ENCODE measurements at regions not wholly inside any gene's neighbourhood (a gene's known extent, or its start where the extent isn't known, plus 50 kb on each side); places are given as distances from the start of the nearest gene placed in this dataset.

DNA sequence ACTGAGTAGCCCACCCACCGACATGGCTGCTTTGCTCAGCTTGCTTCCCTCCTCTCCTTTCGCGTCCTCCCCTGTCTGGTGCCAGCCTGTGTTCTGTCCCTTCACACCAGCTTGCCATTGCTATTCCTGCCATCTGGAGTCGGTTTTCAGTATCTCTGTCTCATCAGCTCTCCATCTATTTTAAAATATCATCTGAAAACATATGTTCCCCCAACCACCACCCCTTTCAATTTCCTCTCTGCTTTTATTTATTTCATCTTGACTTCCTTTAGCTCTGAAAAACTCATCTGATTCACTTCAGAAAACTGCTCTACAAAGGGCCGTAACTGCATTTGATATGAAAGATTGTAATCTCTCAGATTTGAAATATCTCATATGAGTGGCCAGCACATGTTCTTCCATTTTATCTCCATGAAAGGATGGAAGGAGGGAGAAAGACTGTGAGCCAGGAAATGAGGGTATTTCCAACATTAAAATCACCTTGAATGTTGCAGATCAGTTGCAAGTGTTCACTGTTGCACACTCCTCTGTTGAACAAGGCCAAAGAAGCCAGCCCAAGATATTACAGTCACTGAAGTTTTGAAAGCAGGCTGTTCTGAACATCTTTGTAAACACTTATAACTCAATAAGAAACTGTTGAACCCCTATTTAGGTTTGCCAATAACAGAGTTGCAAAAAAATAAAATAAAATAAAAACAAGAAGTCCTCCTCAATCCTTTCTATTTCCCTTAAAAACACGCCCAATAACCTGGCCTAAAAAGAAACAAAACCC lies 202.4 kb upstream of the NEBL start:
- Histone ChIP-seq H3K4me3 (no peak overlapping the region), H3K4me2 (ENCODE audit: control insufficient read depth, insufficient read depth) (no peak overlapping the region), H3K9me3 (replicated peaks; ENCODE audit: control insufficient read depth, insufficient read depth, low read length) (no peaks in the 10 kb centered on the region), H3K4me1 (ENCODE audit: control insufficient read depth, insufficient read depth, low read length) (no peaks in the 10 kb centered on the region), H3K9ac (ENCODE audit: control insufficient read depth, insufficient read depth, low read length) (no peak overlapping the region), H4K20me1 (ENCODE audit: control insufficient read depth, insufficient read depth) (no peaks in the 10 kb centered on the region), H3K36me3 (ENCODE audit: control insufficient read depth in 2 of 2, insufficient read depth in 2 of 2, low read length in 1 of 2) (no peaks in the 10 kb centered on the region), H2AFZ (ENCODE audit: control insufficient read depth, low read depth, low read length) (no peak overlapping the region), H3K27ac (ENCODE audit: control insufficient read depth, insufficient read depth) (no peak overlapping the region), H3K79me2 (ENCODE audit: control insufficient read depth, insufficient read depth, low read length) (no peaks in the 10 kb centered on the region), H3K27me3 (replicated peaks in 1 of 2; ENCODE audit: control insufficient read depth in 2 of 2, insufficient read depth in 2 of 2, low read length in 1 of 2) (no peaks in the 10 kb centered on the region)
- WGBS (ENCODE audit: insufficient coverage, insufficient replicate concordance, low lambda C conversion rate, missing lambda C conversion rate), result 18% methylated on average over 6 of the region's 6 CpGs
- intact Hi-C loops (cut with micrococcal nuclease; ENCODE audit: unreplicated experiment), result no loop called here
- FAIRE-seq (no peak), DNase-seq (ENCODE audit: low read depth, low spot score) (no peak), ATAC-seq (no peak)
- ChIA-PET CTCF (no interaction called here), SMC1A (ENCODE audit: uncharacterized antibody, unreplicated experiment) (interaction anchor here (0.5 kb wide), 1 partner anchor 22 kb away, joined by 4 read pairs; no protein-coding TSS in a partner anchor), POLR2A (no interaction called here), RAD21 (ENCODE audit: unreplicated experiment) (no interaction called here)
- no TSS peak for BruUV-seq (replicated peaks)
- in situ Hi-C loops (cut with MboI), result loop anchor here (25.0 kb wide), 1 partner anchor 863 kb away; no protein-coding TSS in a partner anchor
- no peak for TF ChIP-seq RUNX3 (IDR thresholded peaks at IDR 0.05; ENCODE audit: low read length)
- TF ChIP-seq FOXM1 (IDR thresholded peaks at IDR 0.05; ENCODE audit: low read depth, low read length), result no peak
- TF ChIP-seq MXI1 (IDR thresholded peaks at IDR 0.05; ENCODE audit: low read depth, low read length), result no peak
- no peak for TF ChIP-seq SUPT20H (IDR thresholded peaks at IDR 0.05; ENCODE audit: borderline replicate concordance, control insufficient read depth, low read depth, low read length)
- TF ChIP-seq, protein P1, sequence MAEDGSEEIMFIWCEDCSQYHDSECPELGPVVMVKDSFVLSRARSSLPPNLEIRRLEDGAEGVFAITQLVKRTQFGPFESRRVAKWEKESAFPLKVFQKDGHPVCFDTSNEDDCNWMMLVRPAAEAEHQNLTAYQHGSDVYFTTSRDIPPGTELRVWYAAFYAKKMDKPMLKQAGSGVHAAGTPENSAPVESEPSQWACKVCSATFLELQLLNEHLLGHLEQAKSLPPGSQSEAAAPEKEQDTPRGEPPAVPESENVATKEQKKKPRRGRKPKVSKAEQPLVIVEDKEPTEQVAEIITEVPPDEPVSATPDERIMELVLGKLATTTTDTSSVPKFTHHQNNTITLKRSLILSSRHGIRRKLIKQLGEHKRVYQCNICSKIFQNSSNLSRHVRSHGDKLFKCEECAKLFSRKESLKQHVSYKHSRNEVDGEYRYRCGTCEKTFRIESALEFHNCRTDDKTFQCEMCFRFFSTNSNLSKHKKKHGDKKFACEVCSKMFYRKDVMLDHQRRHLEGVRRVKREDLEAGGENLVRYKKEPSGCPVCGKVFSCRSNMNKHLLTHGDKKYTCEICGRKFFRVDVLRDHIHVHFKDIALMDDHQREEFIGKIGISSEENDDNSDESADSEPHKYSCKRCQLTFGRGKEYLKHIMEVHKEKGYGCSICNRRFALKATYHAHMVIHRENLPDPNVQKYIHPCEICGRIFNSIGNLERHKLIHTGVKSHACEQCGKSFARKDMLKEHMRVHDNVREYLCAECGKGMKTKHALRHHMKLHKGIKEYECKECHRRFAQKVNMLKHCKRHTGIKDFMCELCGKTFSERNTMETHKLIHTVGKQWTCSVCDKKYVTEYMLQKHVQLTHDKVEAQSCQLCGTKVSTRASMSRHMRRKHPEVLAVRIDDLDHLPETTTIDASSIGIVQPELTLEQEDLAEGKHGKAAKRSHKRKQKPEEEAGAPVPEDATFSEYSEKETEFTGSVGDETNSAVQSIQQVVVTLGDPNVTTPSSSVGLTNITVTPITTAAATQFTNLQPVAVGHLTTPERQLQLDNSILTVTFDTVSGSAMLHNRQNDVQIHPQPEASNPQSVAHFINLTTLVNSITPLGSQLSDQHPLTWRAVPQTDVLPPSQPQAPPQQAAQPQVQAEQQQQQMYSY (CRISPR knock-in tag; IDR thresholded peaks at IDR 0.05), result no peak
- TF ChIP-seq, protein P2, sequence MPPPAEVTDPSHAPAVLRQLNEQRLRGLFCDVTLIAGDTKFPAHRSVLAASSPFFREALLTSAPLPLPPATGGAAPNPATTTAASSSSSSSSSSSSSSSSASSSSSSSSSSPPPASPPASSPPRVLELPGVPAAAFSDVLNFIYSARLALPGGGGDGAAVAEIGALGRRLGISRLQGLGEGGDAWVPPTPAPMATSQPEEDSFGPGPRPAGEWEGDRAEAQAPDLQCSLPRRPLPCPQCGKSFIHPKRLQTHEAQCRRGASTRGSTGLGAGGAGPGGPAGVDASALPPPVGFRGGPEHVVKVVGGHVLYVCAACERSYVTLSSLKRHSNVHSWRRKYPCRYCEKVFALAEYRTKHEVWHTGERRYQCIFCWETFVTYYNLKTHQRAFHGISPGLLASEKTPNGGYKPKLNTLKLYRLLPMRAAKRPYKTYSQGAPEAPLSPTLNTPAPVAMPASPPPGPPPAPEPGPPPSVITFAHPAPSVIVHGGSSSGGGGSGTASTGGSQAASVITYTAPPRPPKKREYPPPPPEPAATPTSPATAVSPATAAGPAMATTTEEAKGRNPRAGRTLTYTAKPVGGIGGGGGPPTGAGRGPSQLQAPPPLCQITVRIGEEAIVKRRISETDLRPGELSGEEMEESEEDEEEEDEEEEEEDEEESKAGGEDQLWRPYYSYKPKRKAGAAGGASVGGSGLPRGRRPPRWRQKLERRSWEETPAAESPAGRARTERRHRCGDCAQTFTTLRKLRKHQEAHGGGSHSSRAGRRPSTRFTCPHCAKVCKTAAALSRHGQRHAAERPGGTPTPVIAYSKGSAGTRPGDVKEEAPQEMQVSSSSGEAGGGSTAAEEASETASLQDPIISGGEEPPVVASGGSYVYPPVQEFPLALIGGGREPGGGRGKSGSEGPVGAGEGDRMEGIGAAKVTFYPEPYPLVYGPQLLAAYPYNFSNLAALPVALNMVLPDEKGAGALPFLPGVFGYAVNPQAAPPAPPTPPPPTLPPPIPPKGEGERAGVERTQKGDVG (CRISPR knock-in tag; IDR thresholded peaks at IDR 0.05), result no peak
- TF ChIP-seq, protein P3, sequence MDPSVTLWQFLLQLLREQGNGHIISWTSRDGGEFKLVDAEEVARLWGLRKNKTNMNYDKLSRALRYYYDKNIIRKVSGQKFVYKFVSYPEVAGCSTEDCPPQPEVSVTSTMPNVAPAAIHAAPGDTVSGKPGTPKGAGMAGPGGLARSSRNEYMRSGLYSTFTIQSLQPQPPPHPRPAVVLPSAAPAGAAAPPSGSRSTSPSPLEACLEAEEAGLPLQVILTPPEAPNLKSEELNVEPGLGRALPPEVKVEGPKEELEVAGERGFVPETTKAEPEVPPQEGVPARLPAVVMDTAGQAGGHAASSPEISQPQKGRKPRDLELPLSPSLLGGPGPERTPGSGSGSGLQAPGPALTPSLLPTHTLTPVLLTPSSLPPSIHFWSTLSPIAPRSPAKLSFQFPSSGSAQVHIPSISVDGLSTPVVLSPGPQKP (IDR thresholded peaks at IDR 0.05; ENCODE audit: low read depth, low read length), result no peak
- TF ChIP-seq EGR1 (IDR thresholded peaks at IDR 0.05; ENCODE audit: borderline replicate concordance in 1 of 2, low read depth in 2 of 2, low read length in 2 of 2), result no peak
- no peak for TF ChIP-seq JUND (IDR thresholded peaks at IDR 0.05; ENCODE audit: low read depth, low read length)
- TF ChIP-seq POLR2AphosphoS5 (IDR thresholded peaks at IDR 0.05; ENCODE audit: low read length), result no peak
- no peak for TF ChIP-seq BRCA1 (IDR thresholded peaks at IDR 0.05; ENCODE audit: low read depth, low read length)
- TF ChIP-seq, protein P4, sequence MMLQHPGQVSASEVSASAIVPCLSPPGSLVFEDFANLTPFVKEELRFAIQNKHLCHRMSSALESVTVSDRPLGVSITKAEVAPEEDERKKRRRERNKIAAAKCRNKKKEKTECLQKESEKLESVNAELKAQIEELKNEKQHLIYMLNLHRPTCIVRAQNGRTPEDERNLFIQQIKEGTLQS (IDR thresholded peaks at IDR 0.05; ENCODE audit: borderline replicate concordance, extremely low read depth, low read depth, low read length), result no peak
- no peak for TF ChIP-seq POU2F2 (IDR thresholded peaks at IDR 0.05; ENCODE audit: borderline replicate concordance, low read depth, low read length)
- no peak for TF ChIP-seq STAT3 (IDR thresholded peaks at IDR 0.05; ENCODE audit: low read depth, low read length)
- TF ChIP-seq KAT2A (conservative IDR thresholded peaks at IDR 0.05; ENCODE audit: control insufficient read depth, low read depth, low read length), result no peak
